Retinal pigment epithelial cell (primary cell): ENCODE measurements at regions not wholly inside any gene's neighbourhood (a gene's known extent, or its start where the extent isn't known, plus 50 kb on each side); places are given as distances from the start of the nearest gene placed in this dataset.

ENCODE experiments used
- DNase-seq: peaks from one replicate; pipeline ENCODE4 v3.0.0-alpha.2; 2010; ENCODE audit warnings: low read depth
- H3K4me3 ChIP-seq: 2 replicates; pipeline ENCODE4 v1.5.1; 2011; ENCODE audit warnings: mild to moderate bottlenecking, low read length, control low read depth, moderate library complexity
- TF ChIP-seq, protein P1 (sequence below): conservative IDR thresholded peaks from 2 replicates; pipeline ENCODE4 v1.5.1; 2011; ENCODE audit warnings: low read depth, low read length, control low read depth, inconsistent platforms

DNA sequence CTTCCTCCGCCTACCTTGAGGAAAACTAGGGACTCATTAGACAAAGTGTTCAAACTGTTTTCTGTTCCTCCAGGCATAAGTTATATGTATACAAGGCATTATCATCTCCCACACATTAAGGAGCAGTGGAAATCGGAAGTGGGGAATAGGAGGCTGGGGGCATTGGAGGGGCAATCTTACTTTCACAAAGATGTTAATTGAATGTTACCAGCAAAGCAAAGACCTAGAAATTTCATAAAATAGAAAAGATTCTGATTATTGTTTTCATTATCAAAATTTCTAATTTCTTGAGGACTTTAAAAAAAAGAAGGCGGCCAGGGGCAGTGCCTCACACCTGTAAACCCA, 501.7 kb upstream of the JARID2 start:
- TF ChIP-seq, protein P1, sequence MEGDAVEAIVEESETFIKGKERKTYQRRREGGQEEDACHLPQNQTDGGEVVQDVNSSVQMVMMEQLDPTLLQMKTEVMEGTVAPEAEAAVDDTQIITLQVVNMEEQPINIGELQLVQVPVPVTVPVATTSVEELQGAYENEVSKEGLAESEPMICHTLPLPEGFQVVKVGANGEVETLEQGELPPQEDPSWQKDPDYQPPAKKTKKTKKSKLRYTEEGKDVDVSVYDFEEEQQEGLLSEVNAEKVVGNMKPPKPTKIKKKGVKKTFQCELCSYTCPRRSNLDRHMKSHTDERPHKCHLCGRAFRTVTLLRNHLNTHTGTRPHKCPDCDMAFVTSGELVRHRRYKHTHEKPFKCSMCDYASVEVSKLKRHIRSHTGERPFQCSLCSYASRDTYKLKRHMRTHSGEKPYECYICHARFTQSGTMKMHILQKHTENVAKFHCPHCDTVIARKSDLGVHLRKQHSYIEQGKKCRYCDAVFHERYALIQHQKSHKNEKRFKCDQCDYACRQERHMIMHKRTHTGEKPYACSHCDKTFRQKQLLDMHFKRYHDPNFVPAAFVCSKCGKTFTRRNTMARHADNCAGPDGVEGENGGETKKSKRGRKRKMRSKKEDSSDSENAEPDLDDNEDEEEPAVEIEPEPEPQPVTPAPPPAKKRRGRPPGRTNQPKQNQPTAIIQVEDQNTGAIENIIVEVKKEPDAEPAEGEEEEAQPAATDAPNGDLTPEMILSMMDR: no peak
- no peak for DNase-seq
- no peak overlapping the region for H3K4me3 ChIP-seq

DNA sequence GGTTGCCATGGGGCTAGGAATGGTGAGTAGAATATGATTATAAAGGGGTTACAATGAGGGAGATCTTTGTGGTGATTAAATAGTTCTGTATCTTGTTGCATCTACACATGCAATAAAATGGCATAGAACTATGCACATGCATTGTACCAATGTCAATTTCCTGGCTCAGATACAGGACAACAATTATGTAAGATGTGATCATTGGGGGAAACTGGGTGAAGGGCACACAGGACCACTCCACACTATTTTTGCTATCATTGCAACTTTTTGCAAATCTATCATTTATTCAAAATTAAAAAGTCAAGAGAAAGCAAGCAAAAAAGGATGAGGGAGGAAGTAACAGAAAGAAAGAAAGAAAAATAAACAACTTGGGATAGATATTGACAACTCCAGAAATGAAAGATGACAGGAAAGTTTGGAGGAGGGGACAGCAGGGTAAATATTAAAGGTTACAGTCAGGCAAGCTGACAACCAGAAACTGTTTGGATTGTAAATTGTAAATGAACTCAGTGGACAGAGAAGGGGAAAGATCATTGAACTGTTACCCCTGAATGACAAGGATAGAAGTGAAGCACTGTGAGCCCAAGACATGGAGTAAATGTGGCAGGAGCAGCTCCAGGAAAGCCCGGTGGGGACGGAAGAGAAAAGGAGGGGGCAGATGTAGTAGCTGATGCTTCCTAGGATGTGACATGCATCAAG, 499.6 kb upstream of the JARID2 start:
- no peak overlapping the region for H3K4me3 ChIP-seq
- DNase-seq: no peak
- TF ChIP-seq, protein P1: no peak

DNA sequence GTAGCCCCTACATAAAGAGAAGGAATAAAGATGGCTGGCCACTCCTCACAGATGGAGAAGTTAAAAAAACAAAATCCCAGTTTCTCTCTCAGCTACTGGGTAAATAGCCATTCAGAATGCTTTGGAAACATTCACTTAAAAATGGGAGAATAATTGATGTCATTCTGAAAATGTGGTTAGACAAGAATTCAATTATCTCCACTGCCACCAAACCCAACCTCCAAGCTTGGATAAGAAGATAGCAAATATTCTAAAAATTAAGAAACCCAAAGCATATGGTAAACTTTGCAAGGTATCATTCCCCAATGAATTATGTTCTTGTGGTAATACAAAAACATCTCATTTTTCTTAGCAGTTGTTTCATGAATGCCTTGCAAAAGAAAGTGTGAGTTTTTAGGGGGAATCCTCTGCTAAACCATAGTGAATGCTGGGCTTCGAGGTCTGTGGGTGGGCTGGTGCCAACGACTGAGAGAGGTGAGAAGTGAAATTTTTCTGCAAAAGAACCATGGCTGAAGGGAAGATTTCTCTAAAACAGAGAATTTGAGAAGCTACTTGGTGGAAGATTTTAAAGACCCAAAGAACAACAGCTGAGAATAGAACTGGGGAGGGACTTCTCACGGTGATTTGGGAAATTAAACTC, 497.9 kb upstream of the JARID2 start:
- DNase-seq: no peak
- H3K4me3 ChIP-seq: no peak overlapping the region
- TF ChIP-seq, protein P1: no peak

DNA sequence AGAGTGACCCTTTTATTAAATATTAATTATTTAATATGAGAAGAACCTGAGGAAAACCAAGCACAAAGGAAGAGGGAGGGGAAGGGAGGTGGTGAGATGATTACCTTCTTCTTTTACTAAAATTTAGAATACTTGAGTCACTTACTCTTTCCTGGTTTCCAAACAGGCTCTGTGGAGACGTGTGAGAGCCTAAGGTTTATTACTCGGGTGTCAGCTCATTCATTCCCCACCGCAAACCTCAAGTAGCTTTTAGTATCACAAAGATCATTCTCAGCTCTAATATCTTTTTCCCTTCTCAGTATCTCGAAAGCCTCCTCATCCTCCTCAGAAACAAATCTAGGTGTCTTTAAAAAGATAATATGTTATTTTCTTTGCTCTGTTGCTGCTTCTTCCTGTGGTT, 497.2 kb upstream of the JARID2 start:
- no peak overlapping the region for H3K4me3 ChIP-seq
- TF ChIP-seq, protein P1: no peak
- DNase-seq: no peak

DNA sequence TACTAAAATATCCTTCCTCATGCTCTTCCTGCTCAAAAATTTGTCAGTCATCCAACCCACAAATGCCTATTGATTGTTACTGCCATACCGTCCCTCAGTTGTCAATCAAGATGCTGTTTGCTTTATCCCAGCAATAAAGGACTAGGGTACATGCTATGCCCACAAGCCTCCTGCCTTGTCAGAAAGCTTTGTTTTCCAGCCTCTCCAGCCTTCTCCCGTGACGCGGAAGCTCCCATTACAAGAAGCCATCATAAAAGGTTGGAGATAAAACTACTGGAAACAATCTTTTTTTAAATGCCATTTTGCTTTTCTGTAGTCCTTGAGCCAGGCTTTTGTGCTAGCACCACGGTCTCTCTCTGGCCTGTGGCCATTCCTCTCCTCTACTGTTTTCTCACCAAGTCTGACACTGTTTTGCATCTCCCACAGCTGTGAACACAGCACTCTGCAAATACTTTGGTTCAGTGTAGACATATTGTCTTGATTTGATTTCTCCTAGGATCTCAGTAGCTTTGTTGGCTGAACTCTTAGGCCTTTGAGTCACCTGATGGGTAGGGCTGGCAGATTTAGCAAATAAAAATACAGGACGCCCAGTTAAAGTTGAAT, 495.7 kb upstream of the JARID2 start:
- no peak for DNase-seq
- TF ChIP-seq, protein P1: no peak
- H3K4me3 ChIP-seq: no peak overlapping the region

DNA sequence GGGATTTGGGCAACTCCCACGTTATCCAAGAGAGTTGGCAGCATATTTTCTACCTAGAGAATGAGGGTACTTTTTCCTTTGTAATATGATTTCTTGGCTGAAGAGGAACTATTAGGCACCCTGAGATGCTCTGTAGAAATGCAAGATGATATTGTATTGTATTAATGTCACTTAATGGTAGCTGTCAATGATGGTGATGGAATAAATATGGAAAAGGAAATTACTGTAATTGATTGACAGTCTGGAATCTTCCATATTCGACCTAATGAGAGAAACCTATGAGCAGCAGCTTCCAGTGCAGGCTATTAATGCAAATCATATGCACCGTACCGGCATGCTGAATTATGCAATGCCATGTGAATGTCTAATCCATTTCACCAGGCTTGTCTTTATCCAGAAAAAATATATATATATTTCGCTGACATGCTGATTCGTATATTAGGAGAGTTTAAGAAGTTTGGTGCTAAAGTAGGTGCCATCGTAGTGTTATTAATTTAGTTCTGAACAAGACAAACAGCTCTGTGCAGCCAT, 494.2 kb upstream of the JARID2 start:
- no peak overlapping the region for H3K4me3 ChIP-seq
- TF ChIP-seq, protein P1: no peak
- DNase-seq: no peak
